Mesenchymal stem cell (in vitro differentiated cells and primary cell): ENCODE measurements at regions not wholly inside any gene's neighbourhood (a gene's known extent, or its start where the extent isn't known, plus 50 kb on each side); places are given as distances from the start of the nearest gene placed in this dataset.
A peak's percentile ranks its signal among the peaks of the same experiment; 100 is the strongest.

Source experiments
- DNase-seq: peaks from one replicate; pipeline ENCODE4 v3.0.0-alpha.2; 2013
- H2AFZ ChIP-seq: one replicate; pipeline ENCODE4 v1.6.1; 2013; ENCODE audit warnings: low read depth, mild to moderate bottlenecking, control low read depth, inconsistent platforms, low read length, moderate library complexity
- H2AK5ac ChIP-seq: 2 replicates; pipeline ENCODE4 v1.6.1; 2013; ENCODE audit warnings: low read length, moderate library complexity, mild to moderate bottlenecking, inconsistent platforms; ENCODE audit not compliant: severe bottlenecking
- H2BK120ac ChIP-seq: one replicate; pipeline ENCODE4 v1.6.1; 2013; ENCODE audit warnings: low read depth, mild to moderate bottlenecking, inconsistent platforms, low read length, moderate library complexity
- H2BK12ac ChIP-seq, 2 experiments: one replicate each; pipeline ENCODE4 v1.6.1; 2013; ENCODE audit warnings: inconsistent platforms in 2 of 2, low read length in 2 of 2, mild to moderate bottlenecking in 2 of 2, moderate library complexity in 2 of 2, control low read depth in 1 of 2
- H2BK15ac ChIP-seq: one replicate; pipeline ENCODE4 v1.6.1; 2013; ENCODE audit warnings: mild to moderate bottlenecking, low read depth, inconsistent platforms; ENCODE audit not compliant: poor library complexity, severe bottlenecking
- H2BK5ac ChIP-seq: 2 replicates; pipeline ENCODE4 v1.6.1; 2013; ENCODE audit warnings: low read depth, mild to moderate bottlenecking, low read length, control low read depth, inconsistent platforms; ENCODE audit not compliant: poor library complexity, severe bottlenecking
- H3K14ac ChIP-seq, 2 experiments: one replicate each; pipeline ENCODE4 v1.6.1; 2013; ENCODE audit warnings: inconsistent platforms in 2 of 2, low read length in 2 of 2, control low read depth in 1 of 2, mild to moderate bottlenecking in 1 of 2, moderate library complexity in 1 of 2
- H3K18ac ChIP-seq, 2 experiments: one replicate each; pipeline ENCODE4 v1.6.1; 2013; ENCODE audit warnings: inconsistent platforms in 2 of 2, low read length in 2 of 2, control low read depth in 1 of 2, low read depth in 1 of 2, mild to moderate bottlenecking in 1 of 2
- H3K23ac ChIP-seq, 2 experiments: one replicate each; pipeline ENCODE4 v1.6.1; 2013; ENCODE audit warnings: inconsistent platforms in 2 of 2, low read length in 2 of 2, mild to moderate bottlenecking in 2 of 2, moderate library complexity in 2 of 2, control low read depth in 1 of 2
- H3K27ac ChIP-seq: 2 replicates; pipeline ENCODE4 v1.5.1; 2013; ENCODE audit warnings: mild to moderate bottlenecking, moderate library complexity, low read length, control low read depth, inconsistent platforms; ENCODE audit not compliant: poor library complexity, severe bottlenecking
- H3K27me3 ChIP-seq, 2 experiments: 2 replicates each; pipeline versions ENCODE4 v1.6.1 to v1.7.0; 2013; ENCODE audit warnings: low read length in 2 of 2, mild to moderate bottlenecking in 2 of 2, moderate library complexity in 2 of 2, control low read depth in 1 of 2, inconsistent platforms in 1 of 2; ENCODE audit not compliant: control insufficient read depth in 1 of 2, insufficient read depth in 1 of 2
- H3K36me3 ChIP-seq, 2 experiments: 2 replicates each; pipeline versions ENCODE4 v1.6.1 to v1.7.0; 2013; ENCODE audit warnings: low read length in 2 of 2, control low read depth in 1 of 2, inconsistent platforms in 1 of 2, low read depth in 1 of 2, mild to moderate bottlenecking in 1 of 2; ENCODE audit not compliant: insufficient read depth in 2 of 2, control insufficient read depth in 1 of 2
- H3K4ac ChIP-seq, 2 experiments: one replicate each; pipeline ENCODE4 v1.6.1; 2013; ENCODE audit warnings: inconsistent platforms in 2 of 2, low read length in 2 of 2, mild to moderate bottlenecking in 2 of 2, moderate library complexity in 2 of 2, control low read depth in 1 of 2, low read depth in 1 of 2
- H3K4me1 ChIP-seq: 2 replicates; pipeline ENCODE4 v1.6.1; 2013; ENCODE audit warnings: low read depth, low read length, control low read depth; ENCODE audit not compliant: control insufficient read depth, insufficient read depth
- H3K4me2 ChIP-seq: 2 replicates; pipeline ENCODE4 v1.6.1; 2013; ENCODE audit warnings: low read length, mild to moderate bottlenecking, inconsistent platforms; ENCODE audit not compliant: poor library complexity, severe bottlenecking
- H3K4me3 ChIP-seq, 2 experiments: 2 replicates each; pipeline versions ENCODE4 v1.5.1 to v1.7.0; 2013; ENCODE audit warnings: low read length in 2 of 2, mild to moderate bottlenecking in 2 of 2, control low read depth in 1 of 2, low read depth in 1 of 2; ENCODE audit not compliant: insufficient read depth in 1 of 2
- H3K79me1 ChIP-seq: replicated peaks from 2 replicates; pipeline ENCODE4 v1.6.1; 2013; ENCODE audit warnings: mild to moderate bottlenecking, control low read depth, low read length, inconsistent platforms; ENCODE audit not compliant: poor library complexity, severe bottlenecking
- H3K9ac ChIP-seq: 2 replicates; pipeline ENCODE4 v1.7.0; 2013; ENCODE audit warnings: mild to moderate bottlenecking, low read length, moderate library complexity
- H3K9me3 ChIP-seq: 2 replicates; pipeline ENCODE4 v1.7.0; 2013; ENCODE audit warnings: mild to moderate bottlenecking, low read length; ENCODE audit not compliant: control insufficient read depth
- H4K8ac ChIP-seq: one replicate; pipeline ENCODE4 v1.6.1; 2013; ENCODE audit warnings: inconsistent platforms, mild to moderate bottlenecking, low read length, moderate library complexity
- H4K91ac ChIP-seq: one replicate; pipeline ENCODE4 v1.6.1; 2013; ENCODE audit warnings: mild to moderate bottlenecking, low read length, inconsistent platforms
- WGBS: methylation state at CpG from one replicate; pipeline ENCODE4 v1.1.7; 2013; ENCODE audit warnings: mixed read lengths; 5-methylcytosine and 5-hydroxymethylcytosine counted together

GRCh38 chr2:236879416-236879963, 206.2 kb upstream of the COPS8 start:
- no peak overlapping the region for H3K9ac ChIP-seq
- no peak overlapping the region for H4K8ac ChIP-seq

DNA sequence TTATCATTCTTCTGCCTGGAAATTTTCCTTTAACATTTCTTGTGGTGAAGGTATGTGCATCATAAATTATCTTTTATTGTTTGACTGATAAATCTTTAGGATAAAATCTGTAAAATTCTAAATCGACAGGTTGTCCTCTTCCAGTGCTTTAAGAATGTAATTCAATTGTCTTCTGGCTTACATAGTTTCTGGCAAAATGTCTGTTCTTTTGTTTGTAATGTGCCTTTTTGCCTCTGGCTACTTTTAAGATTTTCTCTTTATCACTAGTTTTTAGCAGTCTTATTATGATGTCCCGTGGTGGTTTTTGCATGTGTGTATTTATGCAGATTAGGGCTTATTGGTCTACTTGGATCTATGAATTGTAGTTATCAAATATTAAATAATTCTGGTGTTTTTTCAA, 203.6 kb upstream of the COPS8 start:
- Histone ChIP-seq H4K91ac (no peak overlapping the region), H3K79me1 (no peaks in the 10 kb centered on the region), H3K4ac (no peak overlapping the region), H3K27ac (no peak overlapping the region), H2AFZ (no peak overlapping the region), H3K23ac (no peak overlapping the region), H3K4me2 (no peak overlapping the region), H2BK12ac (no peak overlapping the region), H3K9me3 (peaks cover 9% of the 10 kb centered on the region), H2BK15ac (no peak overlapping the region), H2BK120ac (no peak overlapping the region), H3K14ac (no peak overlapping the region), H2AK5ac (no peak overlapping the region), H3K9ac (no peak overlapping the region), H3K4me1 (peaks cover 1% of the 10 kb centered on the region), H3K27me3 (no peaks in the 10 kb centered on the region), H3K36me3 (no peaks in the 10 kb centered on the region), H3K4me3 (no peak overlapping the region), H4K8ac (no peak overlapping the region), H2BK5ac (no peak overlapping the region), H3K18ac (no peak overlapping the region)
- no peak for DNase-seq
- WGBS = 100% methylated on average over 1 of the region's 2 CpGs

More at GRCh38 chr2:236879416-236879963, 206.2 kb upstream of the COPS8 start:
- Histone ChIP-seq H3K4me2 (no peak overlapping the region), H3K27ac (no peak overlapping the region), H2AFZ (no peak overlapping the region), H3K9me3 (peaks cover 9% of the 10 kb centered on the region), H3K4me3 (no peak overlapping the region), H2BK15ac (no peak overlapping the region), H2BK12ac (no peak overlapping the region), H4K91ac (no peak overlapping the region), H3K36me3 (no peaks in the 10 kb centered on the region), H3K18ac (peak overlapping the region in 1 of 2 experiments; percentile 8), H3K14ac (no peak overlapping the region), H2BK5ac (no peak overlapping the region), H3K4me1 (peaks cover 1% of the 10 kb centered on the region), H3K27me3 (no peaks in the 10 kb centered on the region), H2BK120ac (no peak overlapping the region), H3K4ac (no peak overlapping the region), H3K23ac (no peak overlapping the region), H2AK5ac (no peak overlapping the region), H3K79me1 (no peaks in the 10 kb centered on the region)
- 96% methylated on average over 2 of the region's 3 CpGs for WGBS
- DNase-seq = no peak

DNA sequence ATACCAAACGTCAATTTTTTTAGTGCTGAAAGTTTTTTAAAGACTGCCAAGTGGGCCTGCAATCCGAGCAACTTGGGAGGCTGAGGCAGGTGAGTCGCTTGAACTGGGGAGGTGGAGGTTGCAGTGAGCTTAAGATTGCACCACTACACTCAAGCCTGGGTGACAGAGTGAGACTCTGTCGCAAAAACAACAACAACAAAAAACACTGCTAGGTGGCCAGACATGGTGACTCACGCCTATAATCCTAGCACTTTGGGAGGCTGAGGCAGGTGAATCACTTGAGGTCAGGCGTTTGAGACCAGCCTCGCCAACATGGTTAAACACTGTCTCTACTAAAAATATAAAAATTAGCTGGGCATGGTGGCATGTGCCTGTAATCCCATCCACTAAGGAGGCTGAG, 202.8 kb upstream of the COPS8 start:
- no peaks in the 10 kb centered on the region for H3K79me1 ChIP-seq
- no peak for DNase-seq
- 87% methylated on average over 6 of the region's 7 CpGs for WGBS

DNA sequence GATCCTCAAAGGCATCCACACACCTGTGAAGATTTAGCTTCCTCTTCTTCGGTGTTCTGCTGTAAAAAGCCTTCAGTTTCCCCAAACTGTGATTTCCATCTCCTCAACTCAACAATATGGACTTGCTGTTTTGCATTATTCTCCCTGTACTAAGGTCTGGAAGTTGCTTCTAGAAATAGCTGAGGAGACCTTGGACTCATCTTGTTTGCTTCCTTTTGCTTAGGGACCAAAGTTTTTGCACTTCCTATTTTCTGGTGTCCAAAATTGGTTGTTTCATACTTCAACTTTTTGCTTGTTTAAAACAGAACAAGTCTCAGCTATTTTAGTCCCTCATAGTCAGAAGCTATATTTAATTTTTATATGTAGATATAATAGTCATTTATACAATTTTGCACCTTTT, 201.9 kb upstream of the COPS8 start:
- H3K4me3 ChIP-seq = no peak overlapping the region
- H3K27me3 ChIP-seq = no peaks in the 10 kb centered on the region
- no peak for DNase-seq
- no peak overlapping the region for H3K18ac ChIP-seq
- H3K4me1 ChIP-seq = peaks cover 3% of the 10 kb centered on the region
- H2AK5ac ChIP-seq = no peak overlapping the region
- no peak overlapping the region for H2BK12ac ChIP-seq
- no peaks in the 10 kb centered on the region for H3K36me3 ChIP-seq
- H3K27ac ChIP-seq = no peak overlapping the region
- no peak overlapping the region for H3K14ac ChIP-seq
- H3K9me3 ChIP-seq = peaks cover 9% of the 10 kb centered on the region
- H3K79me1 ChIP-seq = no peaks in the 10 kb centered on the region
- WGBS = 67% methylated on average over 1 of the region's 1 CpG
- H3K4me2 ChIP-seq = no peak overlapping the region
- H4K91ac ChIP-seq = no peak overlapping the region
- H4K8ac ChIP-seq = no peak overlapping the region
- no peak overlapping the region for H2BK5ac ChIP-seq
- no peak overlapping the region for H2AFZ ChIP-seq
- no peak overlapping the region for H2BK120ac ChIP-seq
- no peak overlapping the region for H3K23ac ChIP-seq
- H3K9ac ChIP-seq = no peak overlapping the region
- no peak overlapping the region for H2BK15ac ChIP-seq
- no peak overlapping the region for H3K4ac ChIP-seq

More for the DNA sequence above, 202.8 kb upstream of the COPS8 start:
- Histone ChIP-seq H3K36me3 (no peaks in the 10 kb centered on the region), H2BK15ac (no peak overlapping the region), H4K91ac (no peak overlapping the region), H3K9me3 (peaks cover 9% of the 10 kb centered on the region), H3K4me1 (peaks cover 3% of the 10 kb centered on the region), H3K4ac (no peak overlapping the region), H3K9ac (no peak overlapping the region), H4K8ac (no peak overlapping the region), H3K27ac (no peak overlapping the region), H3K27me3 (no peaks in the 10 kb centered on the region), H2AFZ (no peak overlapping the region), H2BK12ac (no peak overlapping the region), H2BK5ac (no peak overlapping the region), H2BK120ac (no peak overlapping the region), H3K14ac (no peak overlapping the region), H2AK5ac (no peak overlapping the region), H3K4me3 (no peak overlapping the region), H3K23ac (no peak overlapping the region), H3K4me2 (no peak overlapping the region), H3K18ac (no peak overlapping the region)
